ENCODE measurements at regions not wholly inside any gene's neighbourhood (a gene's known extent, or its start where the extent isn't known, plus 50 kb on each side); places are given as distances from the start of the nearest gene placed in this dataset.
A peak's percentile ranks its signal among the peaks of the same experiment; 100 is the strongest.
"Not testable (repeated sequence)": the region's sequence is repeated elsewhere in the genome, so short reads cannot be mapped to it uniquely, and the experiment has no call there.

DNA sequence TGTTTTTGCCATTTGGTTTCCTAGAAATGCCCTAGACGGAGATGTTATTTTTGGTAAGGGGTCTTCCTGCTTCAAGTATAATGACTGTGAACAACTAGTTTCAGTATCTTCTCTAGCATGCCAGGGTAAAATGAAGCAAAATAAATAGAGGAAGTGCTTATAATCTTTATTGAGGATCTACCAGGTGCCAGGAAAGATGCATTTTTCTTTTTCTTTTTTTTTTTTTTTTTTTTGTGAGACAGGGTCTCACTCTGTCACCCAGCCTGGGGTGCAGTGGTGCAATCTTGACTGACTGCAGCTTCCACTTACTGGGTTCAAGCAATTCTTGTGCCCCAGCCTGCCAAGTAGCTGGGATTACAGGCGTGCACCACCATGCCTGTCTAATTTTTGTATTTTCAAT lies 146.6 kb upstream of the GRK3 start:
- not testable (repeated sequence) for H3K36me3 ChIP-seq (ENCODE audit: insufficient read depth, low read length)

DNA sequence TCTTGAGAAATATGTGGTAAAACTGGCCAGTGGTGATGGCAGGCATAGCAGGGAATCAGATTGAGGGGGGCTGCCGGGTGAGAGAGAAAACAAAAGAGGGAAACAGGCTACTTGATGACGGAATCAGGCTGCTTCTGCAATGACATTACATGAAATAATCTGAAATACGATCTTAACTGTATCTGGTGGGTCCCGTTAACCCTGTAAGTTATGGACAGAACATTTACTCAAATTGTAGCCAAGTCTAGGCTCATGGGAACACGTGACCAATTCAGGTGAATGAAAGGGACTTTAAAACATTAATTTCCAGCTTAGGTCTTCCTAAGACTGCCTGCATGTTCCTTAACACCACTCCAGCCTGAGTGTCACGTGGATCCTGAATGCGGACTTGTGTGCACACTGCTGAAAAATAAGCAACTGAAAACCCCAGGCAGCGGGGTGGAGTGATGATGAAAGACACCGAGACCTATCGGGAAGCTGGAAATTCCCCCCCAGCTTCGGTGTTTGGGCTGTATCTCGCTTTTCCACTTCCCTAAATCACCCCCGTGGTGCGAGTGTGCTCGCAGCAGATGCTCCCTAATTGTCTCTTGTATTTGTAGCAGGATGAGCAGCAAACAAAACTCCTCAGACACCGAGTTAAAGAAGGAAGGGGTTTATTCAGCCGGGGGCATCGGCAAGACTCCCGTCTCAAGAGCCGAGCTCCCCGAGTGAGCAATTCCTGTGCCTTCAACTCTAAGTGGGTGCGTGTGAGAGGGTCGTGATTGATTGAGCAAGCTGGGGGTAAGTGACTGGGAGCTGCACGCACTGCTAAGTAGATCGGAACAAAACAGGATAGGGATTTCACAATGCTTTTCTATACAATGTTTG lies 145.0 kb upstream of the GRK3 start:
- H3K9ac ChIP-seq (ENCODE audit: low read depth, low read length), result peak overlapping the region; percentile 9; the same call in 1 of the 2 replicates
- H3K4me1 ChIP-seq (ENCODE audit: insufficient read depth, low read length), result peaks cover 5% of the 10 kb centered on the region; the same call in 1 of the 2 replicates
- H3K36me3 ChIP-seq (ENCODE audit: insufficient read depth, low read length), result no peaks in the 10 kb centered on the region
- H3K9me3 ChIP-seq (ENCODE audit: control insufficient read depth, insufficient read depth, low read length), result no peaks in the 10 kb centered on the region

More for the DNA sequence above, 146.6 kb upstream of the GRK3 start:
- not testable (repeated sequence) for H3K9me3 ChIP-seq (ENCODE audit: control insufficient read depth, insufficient read depth, low read length); H3K4me1 ChIP-seq (ENCODE audit: insufficient read depth, low read length); H3K9ac ChIP-seq (ENCODE audit: low read depth, low read length)

DNA sequence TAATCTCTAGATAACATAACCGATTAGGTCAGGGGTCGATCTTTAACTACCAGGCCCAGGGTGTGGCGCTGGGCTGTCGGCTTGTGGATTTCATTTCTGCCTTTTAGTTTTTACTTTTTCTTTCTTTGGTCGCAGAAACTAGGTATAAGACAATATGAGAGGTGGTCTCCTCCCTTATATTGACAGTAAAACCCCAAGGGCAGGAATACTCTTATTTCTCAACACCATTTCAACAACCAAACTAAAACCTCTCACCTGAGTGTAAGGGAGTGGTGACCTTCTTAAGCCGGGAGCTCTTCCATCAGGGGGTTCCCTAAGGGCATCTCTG lies 144.4 kb upstream of the GRK3 start:
- not testable (repeated sequence) for H3K9me3 ChIP-seq (ENCODE audit: control insufficient read depth, insufficient read depth, low read length); H3K36me3 ChIP-seq (ENCODE audit: insufficient read depth, low read length); H3K4me1 ChIP-seq (ENCODE audit: insufficient read depth, low read length)
- peak overlapping the region; percentile 27; the same call in 1 of the 2 replicates for H3K9ac ChIP-seq (ENCODE audit: low read depth, low read length)

DNA sequence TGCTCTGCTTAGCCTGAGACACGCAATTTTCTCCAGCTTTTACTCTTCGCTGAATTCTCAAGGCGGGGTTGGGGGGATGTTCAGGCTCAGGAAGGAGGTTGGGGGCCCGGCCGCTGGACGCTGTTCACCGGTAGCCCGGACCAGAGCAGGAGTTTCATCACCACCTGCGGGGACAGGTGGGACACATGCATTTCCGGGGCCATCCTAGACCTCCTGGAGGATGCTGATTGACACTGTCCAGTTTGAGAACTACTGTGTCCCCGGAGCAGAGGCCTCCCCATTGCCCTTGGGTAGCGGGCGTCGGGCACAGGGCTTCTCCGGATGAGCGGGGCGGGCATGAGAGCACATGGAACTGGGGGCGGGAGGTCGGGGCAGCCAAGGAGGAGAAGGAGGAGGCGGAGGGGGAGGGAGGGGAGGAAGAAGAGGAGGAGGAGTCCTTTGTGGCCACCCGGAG lies 144.0 kb upstream of the GRK3 start:
- Histone ChIP-seq H3K36me3 (ENCODE audit: insufficient read depth, low read length) (no peaks in the 10 kb centered on the region), H3K9me3 (ENCODE audit: control insufficient read depth, insufficient read depth, low read length) (no peaks in the 10 kb centered on the region), H3K9ac (ENCODE audit: low read depth, low read length) (peak overlapping the region; percentile 64; the same call in 1 of the 2 replicates), H3K4me1 (ENCODE audit: insufficient read depth, low read length) (peaks cover 5% of the 10 kb centered on the region; the same call in 1 of the 2 replicates)

DNA sequence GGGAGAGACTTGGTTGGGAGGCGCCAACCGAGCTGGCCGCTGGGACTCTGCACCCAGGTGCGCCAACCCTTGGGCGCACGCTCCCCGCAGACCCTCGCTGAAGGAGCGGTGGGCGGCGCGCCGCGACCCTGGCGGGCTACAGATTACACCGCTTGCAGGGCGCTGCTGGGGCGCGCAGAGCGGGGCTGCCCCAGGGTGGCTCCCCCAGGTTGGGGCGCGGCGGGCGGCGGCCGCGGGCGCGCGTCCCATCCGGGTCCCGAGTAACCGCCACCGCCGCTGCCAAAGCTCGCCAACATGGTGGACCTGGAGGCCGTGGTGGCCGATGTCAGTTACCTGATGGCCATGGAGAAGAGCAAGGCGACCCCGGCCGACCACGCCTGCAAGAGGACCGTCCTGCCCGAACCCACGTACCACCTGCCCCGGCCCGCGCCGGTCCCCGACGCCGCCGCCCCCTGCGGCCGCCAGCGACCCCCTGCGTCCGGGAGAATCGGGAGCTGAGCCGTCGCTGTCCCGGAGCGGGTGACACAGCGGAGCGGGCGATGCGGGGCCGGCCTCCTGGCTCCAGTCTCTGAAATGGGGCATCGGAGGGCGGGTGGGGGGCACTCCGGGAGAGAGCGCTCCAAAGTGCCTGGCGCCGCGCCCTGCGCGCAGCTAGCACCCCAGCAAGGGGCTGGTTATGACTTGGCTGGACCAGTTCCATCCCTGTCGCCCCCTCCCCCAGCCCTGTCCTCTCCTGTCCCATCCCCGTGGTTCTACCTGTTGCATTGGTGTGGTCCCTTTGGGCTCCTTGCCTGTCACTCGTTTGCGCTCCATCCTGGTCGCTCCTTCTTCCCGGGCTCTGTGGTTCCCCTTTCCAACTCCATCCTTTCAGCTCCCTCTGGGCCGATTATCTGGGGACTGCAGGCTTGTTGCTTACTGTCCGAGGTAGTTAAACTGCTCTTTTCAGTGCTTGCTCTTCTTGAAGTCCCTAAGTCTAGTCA lies 143.3 kb upstream of the GRK3 start:
- H3K9ac ChIP-seq (ENCODE audit: low read depth, low read length), result peak overlapping the region; percentile 64; the same call in 1 of the 2 replicates
- no peaks in the 10 kb centered on the region for H3K9me3 ChIP-seq (ENCODE audit: control insufficient read depth, insufficient read depth, low read length)
- peaks cover 5% of the 10 kb centered on the region; the same call in 1 of the 2 replicates for H3K4me1 ChIP-seq (ENCODE audit: insufficient read depth, low read length)
- H3K36me3 ChIP-seq (ENCODE audit: insufficient read depth, low read length), result no peaks in the 10 kb centered on the region

DNA sequence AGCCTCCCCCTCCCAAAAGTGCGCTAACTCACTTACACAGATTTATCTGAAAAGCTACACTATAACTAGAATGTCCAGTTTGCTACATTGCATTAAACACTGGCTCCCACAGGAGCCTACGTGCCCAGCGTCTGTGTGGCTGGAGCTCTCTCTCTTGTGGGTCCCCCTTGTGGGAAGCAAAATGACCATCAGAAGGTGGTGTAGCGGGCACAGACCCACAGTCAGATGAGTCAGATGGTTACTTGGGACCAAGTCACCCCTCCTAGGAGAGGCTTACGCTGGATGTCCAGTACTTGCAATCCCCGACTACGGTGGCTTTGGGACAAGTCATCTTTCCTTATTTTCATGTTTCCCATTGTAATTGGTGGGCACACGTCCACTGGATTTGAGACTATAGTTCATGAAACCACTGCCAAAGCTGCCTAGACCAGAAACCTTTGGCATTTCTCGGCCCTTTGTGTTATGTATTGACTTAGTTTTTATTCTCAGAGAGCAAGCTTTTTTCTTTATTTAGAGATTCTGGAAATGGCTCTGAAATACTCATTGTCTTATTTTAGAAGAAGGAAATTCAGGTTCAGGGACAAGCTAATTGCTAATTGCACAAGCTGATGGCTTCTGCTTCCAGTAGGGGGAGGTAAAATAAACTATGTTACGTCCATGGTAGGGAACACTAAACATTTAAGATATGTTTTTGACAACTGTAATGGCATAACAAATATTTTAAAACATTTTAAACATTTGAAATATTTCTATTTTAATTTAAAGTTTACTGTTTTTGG lies 137.8 kb upstream of the GRK3 start:
- not testable (repeated sequence) for H3K9ac ChIP-seq (ENCODE audit: low read depth, low read length); H3K36me3 ChIP-seq (ENCODE audit: insufficient read depth, low read length); H3K9me3 ChIP-seq (ENCODE audit: control insufficient read depth, insufficient read depth, low read length); H3K4me1 ChIP-seq (ENCODE audit: insufficient read depth, low read length)

DNA sequence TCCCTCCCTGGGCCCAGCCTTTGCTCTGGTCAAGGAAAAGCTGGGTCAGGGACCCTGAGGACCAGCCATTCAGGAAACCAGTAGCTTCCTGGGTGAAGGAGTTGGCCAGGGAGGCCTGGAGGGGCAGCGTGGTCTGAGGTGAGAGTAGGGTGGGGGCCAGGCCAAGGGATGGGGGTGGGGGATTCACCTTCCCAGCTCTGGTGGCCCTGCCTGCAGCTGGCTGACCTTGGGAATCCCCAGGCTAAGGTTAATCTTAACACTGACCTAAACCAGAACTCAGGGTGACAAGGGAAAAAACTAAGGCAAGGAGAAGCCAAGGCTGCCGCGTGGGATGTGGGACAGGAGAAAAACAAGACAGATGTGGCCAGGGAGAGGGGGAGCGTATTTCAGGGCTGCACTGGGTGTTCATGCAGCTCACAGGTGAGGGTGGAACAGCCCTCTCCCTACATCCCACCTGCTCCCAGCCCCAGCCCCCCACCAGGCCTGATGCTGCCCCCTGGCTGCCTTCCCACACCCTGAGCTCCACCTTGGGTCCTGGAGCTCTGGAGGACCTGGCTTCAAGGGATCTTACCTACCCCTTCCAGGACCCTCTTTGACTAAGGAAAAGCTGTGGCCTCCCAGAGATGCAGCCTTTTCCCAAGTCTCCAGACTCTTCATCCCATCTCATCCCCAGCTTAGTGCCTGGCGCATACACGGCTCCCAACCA lies 132.7 kb upstream of the GRK3 start:
- not testable (repeated sequence) for H3K4me1 ChIP-seq (ENCODE audit: insufficient read depth, low read length); H3K9me3 ChIP-seq (ENCODE audit: control insufficient read depth, insufficient read depth, low read length); H3K9ac ChIP-seq (ENCODE audit: low read depth, low read length); H3K36me3 ChIP-seq (ENCODE audit: insufficient read depth, low read length)

DNA sequence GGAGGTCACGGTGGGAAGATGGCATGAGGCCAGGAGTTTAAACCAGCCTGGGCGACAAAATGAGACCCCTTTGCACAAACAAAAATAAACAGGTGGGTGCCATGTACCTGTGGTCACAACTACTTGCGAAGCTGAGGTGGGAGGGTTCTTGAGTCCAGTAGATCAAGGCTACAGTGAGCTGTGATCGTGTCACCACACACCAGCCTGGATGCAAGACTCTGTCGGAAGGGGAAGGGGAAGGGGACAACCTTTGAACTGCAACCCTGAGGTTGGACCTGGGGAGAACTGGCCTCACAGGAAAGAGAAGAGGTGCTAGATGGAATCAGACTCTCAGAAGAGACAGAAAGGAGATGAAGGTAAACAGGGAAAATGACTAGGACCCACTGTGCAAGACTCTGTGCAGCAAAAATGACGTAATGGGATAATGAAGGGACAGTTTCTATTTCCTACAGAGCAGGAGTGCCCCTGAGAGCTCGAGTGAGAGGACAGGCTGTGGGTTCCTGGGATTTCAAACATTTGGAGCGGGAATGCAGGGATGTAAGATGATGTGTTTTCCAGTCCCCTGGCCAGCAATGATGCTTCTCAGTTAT lies 131.0 kb upstream of the GRK3 start:
- not testable (repeated sequence) for H3K9me3 ChIP-seq (ENCODE audit: control insufficient read depth, insufficient read depth, low read length); H3K9ac ChIP-seq (ENCODE audit: low read depth, low read length); H3K36me3 ChIP-seq (ENCODE audit: insufficient read depth, low read length)
- H3K4me1 ChIP-seq (ENCODE audit: insufficient read depth, low read length), result peaks cover 11% of the 10 kb centered on the region; the same call in 1 of the 2 replicates

DNA sequence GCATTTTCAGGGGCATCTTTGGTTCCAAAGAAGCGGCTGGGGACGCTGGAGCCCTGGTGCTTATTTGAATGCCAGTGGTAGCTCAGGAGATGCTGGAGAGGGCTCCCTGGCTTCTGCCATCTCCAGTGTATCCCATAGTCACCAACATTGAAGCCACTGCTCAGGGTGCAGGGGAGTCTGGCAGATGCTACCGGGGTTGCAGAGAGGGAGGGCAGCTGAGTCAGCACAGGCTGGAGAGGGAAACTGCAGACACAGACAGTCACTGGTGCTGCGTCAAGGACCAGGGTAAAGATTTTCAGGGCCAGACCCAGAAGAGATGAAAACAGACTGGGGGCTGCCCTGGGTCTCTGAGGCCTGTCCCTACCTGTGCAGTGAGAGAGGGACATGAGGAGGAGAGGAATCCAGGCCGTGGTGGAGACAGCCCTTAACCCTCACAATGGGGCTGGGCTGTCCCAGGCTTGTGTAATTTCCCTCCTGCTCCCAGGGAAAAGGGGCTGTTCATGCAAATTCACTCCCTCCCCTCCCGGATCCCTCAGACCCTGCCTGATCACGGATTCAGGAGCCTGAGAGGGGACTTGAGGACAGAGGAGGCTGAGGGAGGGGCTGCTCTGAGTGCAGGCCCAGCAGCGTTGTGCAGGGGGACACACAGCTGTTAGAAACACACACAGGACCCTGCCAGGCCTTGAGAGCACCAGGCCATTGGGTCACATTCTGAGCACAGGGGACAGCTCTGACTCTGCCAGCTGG lies 126.9 kb upstream of the GRK3 start:
- no peak overlapping the region for H3K9ac ChIP-seq (ENCODE audit: low read depth, low read length)
- no peaks in the 10 kb centered on the region for H3K36me3 ChIP-seq (ENCODE audit: insufficient read depth, low read length)
- H3K4me1 ChIP-seq (ENCODE audit: insufficient read depth, low read length), result peaks cover 11% of the 10 kb centered on the region; the same call in 1 of the 2 replicates
- H3K9me3 ChIP-seq (ENCODE audit: control insufficient read depth, insufficient read depth, low read length), result no peaks in the 10 kb centered on the region

DNA sequence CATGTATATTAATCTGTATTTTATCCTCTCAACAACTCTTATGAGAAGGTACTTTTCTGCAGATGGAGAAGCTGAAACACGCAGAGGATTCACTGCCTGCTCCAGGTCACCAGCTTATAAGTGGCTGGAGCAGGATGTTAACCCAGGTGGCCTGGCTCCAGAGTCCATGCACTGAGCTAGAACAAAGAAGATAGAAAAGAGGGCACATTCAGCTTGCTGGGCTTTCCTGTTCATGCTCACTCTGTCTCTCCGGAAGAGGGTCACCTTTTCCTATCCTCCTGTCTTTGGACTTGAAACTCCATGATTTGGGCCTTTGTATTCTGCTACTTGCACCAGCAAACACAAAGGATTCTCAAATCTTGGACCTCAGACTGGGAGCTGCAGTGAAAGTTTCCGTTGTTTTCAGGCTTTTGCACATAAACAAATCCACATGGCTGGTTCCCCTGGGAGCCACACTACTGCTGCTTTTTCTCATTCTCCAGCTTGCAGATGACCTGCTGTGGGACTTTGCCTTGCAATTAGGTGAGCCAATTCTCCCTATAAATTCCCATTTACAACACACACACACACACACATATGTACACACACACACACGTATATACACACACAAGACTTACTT lies 117.3 kb upstream of the GRK3 start:
- Histone ChIP-seq H3K36me3 (ENCODE audit: insufficient read depth, low read length) (no peaks in the 10 kb centered on the region), H3K4me1 (ENCODE audit: insufficient read depth, low read length) (no peaks in the 10 kb centered on the region), H3K9me3 (ENCODE audit: control insufficient read depth, insufficient read depth, low read length) (no peaks in the 10 kb centered on the region), H3K9ac (ENCODE audit: low read depth, low read length) (no peak overlapping the region; the same call in 1 of the 2 replicates)

DNA sequence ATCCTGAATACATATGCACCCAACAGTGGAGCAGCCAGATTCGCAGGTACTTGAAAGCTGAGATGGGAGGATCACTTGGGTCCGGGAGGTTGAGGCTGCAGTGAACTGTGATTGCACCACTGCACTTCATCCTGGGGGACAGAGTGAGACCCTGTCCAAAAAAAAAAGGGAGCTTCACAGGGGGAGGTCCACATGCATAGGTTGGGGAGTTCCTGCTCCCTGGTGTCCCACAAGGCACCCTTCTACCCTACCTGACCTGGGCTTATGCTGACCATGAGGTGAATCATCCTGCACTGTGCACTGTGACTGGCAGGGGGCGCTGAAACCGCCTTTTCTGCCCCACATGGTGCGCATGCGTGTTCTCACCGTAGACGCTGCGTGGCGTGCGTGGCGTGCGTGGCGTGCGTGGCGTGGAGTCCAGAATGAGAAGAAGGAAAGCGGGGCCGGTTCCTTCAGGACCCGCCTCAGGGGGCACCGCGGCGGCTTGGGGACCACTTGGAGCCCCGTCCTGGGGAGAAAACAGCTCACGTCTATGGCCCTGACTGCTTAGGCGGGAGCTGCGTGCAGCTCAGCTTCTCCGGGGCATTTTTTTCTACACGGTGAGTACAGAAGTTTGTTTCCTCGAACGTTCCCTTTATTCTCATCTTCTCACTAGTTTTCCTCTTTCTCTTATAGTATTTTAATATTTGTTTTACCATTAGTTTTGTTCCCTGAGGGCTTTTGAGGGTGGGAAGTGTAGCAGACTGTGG lies 116.6 kb upstream of the GRK3 start:
- Histone ChIP-seq H3K9me3 (ENCODE audit: control insufficient read depth, insufficient read depth, low read length) (no peaks in the 10 kb centered on the region), H3K4me1 (ENCODE audit: insufficient read depth, low read length) (no peaks in the 10 kb centered on the region), H3K36me3 (ENCODE audit: insufficient read depth, low read length) (no peaks in the 10 kb centered on the region), H3K9ac (ENCODE audit: low read depth, low read length) (peak overlapping the region; percentile 81)
